Ramos (cell line): ENCODE measurements at regions not wholly inside any gene's neighbourhood (a gene's known extent, or its start where the extent isn't known, plus 50 kb on each side); places are given as distances from the start of the nearest gene placed in this dataset.

Experiments
- in situ Hi-C: fragments of 300-500 bp; cut with MboI; formaldehyde crosslinking; loops from one replicate; pipeline ENCODE4 v1.14.3; 2022; ENCODE audit warnings: low sequenced_read_pairs; ENCODE audit not compliant: unreplicated experiment

GRCh38 chr20:10769700-10770099, 95.9 kb upstream of the JAG1 start:
- in situ Hi-C loops: no loop called here

GRCh38 chr20:10770753-10771152, 97.0 kb upstream of the JAG1 start:
- in situ Hi-C loops: no loop called here

- in situ Hi-C loops: no loop called here
Measured at GRCh38 chr20:10771435-10772140, 97.8 kb upstream of the JAG1 start.

- in situ Hi-C loops: no loop called here
Measured at GRCh38 chr20:10774357-10774943, 100.7 kb upstream of the JAG1 start.

GRCh38 chr20:10777710-10778109, 103.9 kb upstream of the JAG1 start:
- in situ Hi-C loops: no loop called here

GRCh38 chr20:10779911-10780310, 106.1 kb upstream of the JAG1 start:
- in situ Hi-C loops: no loop called here

- in situ Hi-C loops: no loop called here
Measured at GRCh38 chr20:10780901-10781300, 107.1 kb upstream of the JAG1 start.

- in situ Hi-C loops: no loop called here
Measured at GRCh38 chr20:10781526-10781925, 107.7 kb upstream of the JAG1 start.

GRCh38 chr20:10783707-10784553, 110.1 kb upstream of the JAG1 start:
- in situ Hi-C loops: no loop called here

GRCh38 chr20:10784554-10785183, 110.9 kb upstream of the JAG1 start:
- in situ Hi-C loops: no loop called here

- in situ Hi-C loops: no loop called here
Measured at GRCh38 chr20:10786678-10787077, 112.9 kb upstream of the JAG1 start.

GRCh38 chr20:10788055-10788454, 114.3 kb upstream of the JAG1 start:
- in situ Hi-C loops: no loop called here

- in situ Hi-C loops: no loop called here
Measured at GRCh38 chr20:10788877-10789276, 115.1 kb upstream of the JAG1 start.

- in situ Hi-C loops: no loop called here
Measured at GRCh38 chr20:10789386-10789785, 115.6 kb upstream of the JAG1 start.

- in situ Hi-C loops: no loop called here
Measured at GRCh38 chr20:10790013-10790412, 116.2 kb upstream of the JAG1 start.

- in situ Hi-C loops: no loop called here
Measured at GRCh38 chr20:10792291-10792690, 118.5 kb upstream of the JAG1 start.

- in situ Hi-C loops: no loop called here
Measured at GRCh38 chr20:10793766-10794165, 120.0 kb upstream of the JAG1 start.

- in situ Hi-C loops: no loop called here
Measured at GRCh38 chr20:10794765-10795164, 121.0 kb upstream of the JAG1 start.

- in situ Hi-C loops: no loop called here
Measured at GRCh38 chr20:10795286-10796026, 121.7 kb upstream of the JAG1 start.

GRCh38 chr20:10798811-10799210, 125.0 kb upstream of the JAG1 start:
- in situ Hi-C loops: no loop called here
